MM.1S (cell line): ENCODE measurements at regions not wholly inside any gene's neighbourhood (a gene's known extent, or its start where the extent isn't known, plus 50 kb on each side); places are given as distances from the start of the nearest gene placed in this dataset.

Experiments
- DNase-seq: peaks from one replicate; pipeline ENCODE4 v3.0.0-alpha.2; 2015
- H2AFZ ChIP-seq: fragments of 300-600 bp; sonication (generic); 2 replicates; pipeline ENCODE4 v1.6.0; 2016; ENCODE audit warnings: antibody characterized with exemption, low read length
- H3F3A ChIP-seq: fragments of 300-600 bp; sonication (generic); 2 replicates; pipeline ENCODE4 v1.6.1; 2016; ENCODE audit warnings: mild to moderate bottlenecking, antibody characterized with exemption, low read length, moderate library complexity, mixed read lengths; ENCODE audit not compliant: insufficient read depth
- H3K27ac ChIP-seq: fragments of 300-600 bp; sonication (generic); 2 replicates; pipeline ENCODE4 v1.5.1; 2016; ENCODE audit warnings: mild to moderate bottlenecking, low read length
- H3K27me3 ChIP-seq: fragments of 300-600 bp; sonication (generic); replicated peaks from 2 replicates; pipeline ENCODE4 v1.6.0; 2016; ENCODE audit warnings: low read length; ENCODE audit not compliant: insufficient read depth
- H3K36me3 ChIP-seq: fragments of 300-600 bp; sonication (generic); replicated peaks from 2 replicates; pipeline ENCODE4 v1.6.1; 2016; ENCODE audit warnings: mild to moderate bottlenecking, low read length, mixed read lengths; ENCODE audit not compliant: insufficient read depth
- H3K4me1 ChIP-seq: fragments of 300-600 bp; sonication (generic); 2 replicates; pipeline ENCODE4 v1.6.1; 2016; ENCODE audit warnings: low read length, mixed read lengths
- H3K4me2 ChIP-seq: fragments of 300-600 bp; sonication (generic); 2 replicates; pipeline ENCODE4 v1.6.0; 2016; ENCODE audit warnings: low read depth, low read length
- H3K4me3 ChIP-seq: fragments of 300-600 bp; sonication (generic); 2 replicates; pipeline ENCODE4 v1.5.1; 2016; ENCODE audit warnings: low read length, mixed read lengths
- H3K79me2 ChIP-seq: fragments of 300-600 bp; sonication (generic); 2 replicates; pipeline ENCODE4 v1.6.1; 2016; ENCODE audit warnings: mixed run types, low read length, mixed read lengths
- H3K9ac ChIP-seq: fragments of 300-600 bp; sonication (generic); 2 replicates; pipeline ENCODE4 v1.6.1; 2016; ENCODE audit warnings: low read length, mixed read lengths
- H3K9me2 ChIP-seq: fragments of 300-600 bp; sonication (generic); replicated peaks from 2 replicates; pipeline ENCODE4 v1.6.1; 2016; ENCODE audit warnings: mild to moderate bottlenecking, low read length, mixed read lengths; ENCODE audit not compliant: insufficient read depth
- H3K9me3 ChIP-seq: fragments of 300-600 bp; sonication (generic); replicated peaks from 2 replicates; pipeline ENCODE4 v1.6.1; 2016; ENCODE audit warnings: mild to moderate bottlenecking, low read length, mixed read lengths; ENCODE audit not compliant: insufficient read depth
- H4K20me1 ChIP-seq: fragments of 300-600 bp; sonication (generic); 2 replicates; pipeline ENCODE4 v1.6.1; 2016; ENCODE audit warnings: mild to moderate bottlenecking, low read length, moderate library complexity, mixed read lengths; ENCODE audit not compliant: insufficient read depth
- EZH2 ChIP-seq: fragments of 300-600 bp; sonication (generic); optimal IDR thresholded peaks from 2 replicates; pipeline ENCODE3; 2017; ENCODE audit warnings: low read depth, mild to moderate bottlenecking, antibody characterized with exemption, low read length, mixed read lengths
- EZH2phosphoT487 ChIP-seq: fragments of 300-600 bp; sonication (generic); IDR thresholded peaks from 2 replicates; pipeline ENCODE4 v1.6.1; 2018; ENCODE audit warnings: antibody characterized with exemption, low read length
- TF ChIP-seq, protein P1 (sequence below): fragments of 300-600 bp; sonication (generic); IDR thresholded peaks from 2 replicates; pipeline ENCODE4 v1.5.1; 2016; ENCODE audit warnings: antibody characterized with exemption, low read length, mixed read lengths

GRCh38 chr4:145289403-145290076 is 109.2 kb upstream of the OTUD4 start:
- Histone ChIP-seq H3K9ac (no peak overlapping the region), H3F3A (no peaks in the 10 kb centered on the region), H3K9me2 (no peaks in the 10 kb centered on the region), H3K36me3 (no peaks in the 10 kb centered on the region), H3K4me3 (no peak overlapping the region), H3K27me3 (no peaks in the 10 kb centered on the region), H3K4me2 (no peak overlapping the region), H3K27ac (no peak overlapping the region), H3K9me3 (no peaks in the 10 kb centered on the region), H3K79me2 (no peaks in the 10 kb centered on the region), H3K4me1 (no peaks in the 10 kb centered on the region), H2AFZ (no peak overlapping the region), H4K20me1 (no peaks in the 10 kb centered on the region)
- no peak for DNase-seq
- TF ChIP-seq, protein P1, sequence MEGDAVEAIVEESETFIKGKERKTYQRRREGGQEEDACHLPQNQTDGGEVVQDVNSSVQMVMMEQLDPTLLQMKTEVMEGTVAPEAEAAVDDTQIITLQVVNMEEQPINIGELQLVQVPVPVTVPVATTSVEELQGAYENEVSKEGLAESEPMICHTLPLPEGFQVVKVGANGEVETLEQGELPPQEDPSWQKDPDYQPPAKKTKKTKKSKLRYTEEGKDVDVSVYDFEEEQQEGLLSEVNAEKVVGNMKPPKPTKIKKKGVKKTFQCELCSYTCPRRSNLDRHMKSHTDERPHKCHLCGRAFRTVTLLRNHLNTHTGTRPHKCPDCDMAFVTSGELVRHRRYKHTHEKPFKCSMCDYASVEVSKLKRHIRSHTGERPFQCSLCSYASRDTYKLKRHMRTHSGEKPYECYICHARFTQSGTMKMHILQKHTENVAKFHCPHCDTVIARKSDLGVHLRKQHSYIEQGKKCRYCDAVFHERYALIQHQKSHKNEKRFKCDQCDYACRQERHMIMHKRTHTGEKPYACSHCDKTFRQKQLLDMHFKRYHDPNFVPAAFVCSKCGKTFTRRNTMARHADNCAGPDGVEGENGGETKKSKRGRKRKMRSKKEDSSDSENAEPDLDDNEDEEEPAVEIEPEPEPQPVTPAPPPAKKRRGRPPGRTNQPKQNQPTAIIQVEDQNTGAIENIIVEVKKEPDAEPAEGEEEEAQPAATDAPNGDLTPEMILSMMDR, result no peak
- no peak for TF ChIP-seq EZH2
- TF ChIP-seq EZH2phosphoT487, result no peak

DNA sequence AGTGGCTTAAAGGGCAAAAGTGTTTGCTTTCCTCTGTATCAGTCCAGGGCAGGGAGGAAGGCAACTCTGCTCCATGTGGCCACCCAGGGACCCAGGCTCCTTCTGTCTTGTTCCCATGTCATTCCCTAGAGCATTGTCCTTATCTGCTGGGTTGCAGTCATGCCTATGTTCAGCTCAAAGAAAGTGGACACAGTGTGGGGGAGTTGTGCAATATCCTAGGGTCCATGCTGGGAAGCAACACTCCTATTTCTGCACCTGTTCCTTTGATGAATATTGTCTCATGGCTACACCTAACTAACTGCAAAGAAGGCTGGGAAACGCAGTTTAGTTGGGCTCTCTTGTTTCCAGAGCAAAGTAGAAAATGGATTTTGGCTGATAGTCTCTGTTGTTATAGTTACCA is 107.0 kb upstream of the OTUD4 start:
- H3K9me3 ChIP-seq, result no peaks in the 10 kb centered on the region
- no peaks in the 10 kb centered on the region for H3K9me2 ChIP-seq
- no peak for TF ChIP-seq EZH2
- no peak for TF ChIP-seq EZH2phosphoT487
- TF ChIP-seq, protein P1, result no peak
- H3K4me3 ChIP-seq, result no peak overlapping the region
- H3K4me2 ChIP-seq, result no peak overlapping the region
- DNase-seq, result no peak
- no peaks in the 10 kb centered on the region for H3K79me2 ChIP-seq
- H2AFZ ChIP-seq, result no peak overlapping the region
- no peak overlapping the region for H3K9ac ChIP-seq
- H3K27ac ChIP-seq, result no peak overlapping the region
- no peaks in the 10 kb centered on the region for H3K4me1 ChIP-seq
- H3F3A ChIP-seq, result no peaks in the 10 kb centered on the region
- H4K20me1 ChIP-seq, result no peaks in the 10 kb centered on the region
- H3K27me3 ChIP-seq, result no peaks in the 10 kb centered on the region
- H3K36me3 ChIP-seq, result no peaks in the 10 kb centered on the region

DNA sequence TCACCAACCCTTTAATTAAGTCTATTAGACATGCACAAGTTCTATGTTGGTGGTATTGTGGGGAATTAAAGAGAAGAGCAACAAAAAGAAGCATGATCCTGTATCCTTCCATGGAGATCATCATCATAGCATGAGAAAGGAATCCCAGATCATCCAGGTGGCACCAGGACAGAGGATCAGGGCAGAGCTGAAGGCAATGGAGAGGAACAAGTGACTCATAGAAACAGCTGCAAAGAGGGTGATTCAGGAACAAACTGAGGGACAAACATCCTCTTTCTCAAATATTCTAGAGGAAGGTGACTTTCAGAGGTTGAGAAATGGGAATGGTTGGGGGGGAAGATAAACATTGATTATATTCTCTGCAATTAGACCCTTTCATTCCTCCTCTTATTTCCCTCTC is 105.5 kb upstream of the OTUD4 start:
- no peaks in the 10 kb centered on the region for H3F3A ChIP-seq
- no peak overlapping the region for H2AFZ ChIP-seq
- no peaks in the 10 kb centered on the region for H3K79me2 ChIP-seq
- H3K4me3 ChIP-seq, result no peak overlapping the region
- DNase-seq, result no peak
- H3K4me2 ChIP-seq, result no peak overlapping the region
- H3K9me3 ChIP-seq, result no peaks in the 10 kb centered on the region
- H3K36me3 ChIP-seq, result no peaks in the 10 kb centered on the region
- TF ChIP-seq, protein P1, result no peak
- TF ChIP-seq EZH2phosphoT487, result no peak
- TF ChIP-seq EZH2, result no peak
- no peaks in the 10 kb centered on the region for H3K4me1 ChIP-seq
- H3K27me3 ChIP-seq, result no peaks in the 10 kb centered on the region
- no peak overlapping the region for H3K9ac ChIP-seq
- no peaks in the 10 kb centered on the region for H3K9me2 ChIP-seq
- no peak overlapping the region for H3K27ac ChIP-seq
- no peaks in the 10 kb centered on the region for H4K20me1 ChIP-seq
